ENCODE measurements at regions not wholly inside any gene's neighbourhood (a gene's known extent, or its start where the extent isn't known, plus 50 kb on each side); places are given as distances from the start of the nearest gene placed in this dataset.

- no peak overlapping the region for H3K4me3 ChIP-seq (ENCODE audit: low read depth, low read length)
- no peak for TF ChIP-seq CTCF (IDR thresholded peaks at IDR 0.05; ENCODE audit: insufficient read depth, low read depth, low read length, missing control alignments)
- no peak for DNase-seq (ENCODE audit: low read depth)
These were observed 324.1 kb downstream of the HAPSTR1 start for GRCh38 chr16:9415545-9415944.

GRCh38 chr16:9417898-9418297 lies 326.5 kb downstream of the HAPSTR1 start:
- TF ChIP-seq CTCF (IDR thresholded peaks at IDR 0.05; ENCODE audit: insufficient read depth, low read depth, low read length, missing control alignments) = no peak
- no peak for DNase-seq (ENCODE audit: low read depth)
- no peak overlapping the region for H3K4me3 ChIP-seq (ENCODE audit: low read depth, low read length)

- H3K4me3 ChIP-seq (ENCODE audit: low read depth, low read length) = no peak overlapping the region
- no peak for DNase-seq (ENCODE audit: low read depth)
- no peak for TF ChIP-seq CTCF (IDR thresholded peaks at IDR 0.05; ENCODE audit: insufficient read depth, low read depth, low read length, missing control alignments)
These were observed 327.7 kb downstream of the HAPSTR1 start for GRCh38 chr16:9419161-9419560.

- no peak overlapping the region for H3K4me3 ChIP-seq (ENCODE audit: low read depth, low read length)
- no peak for TF ChIP-seq CTCF (IDR thresholded peaks at IDR 0.05; ENCODE audit: insufficient read depth, low read depth, low read length, missing control alignments)
- DNase-seq (ENCODE audit: low read depth) = no peak
These were observed 331.5 kb downstream of the HAPSTR1 start for GRCh38 chr16:9422762-9423513.

- TF ChIP-seq CTCF (IDR thresholded peaks at IDR 0.05; ENCODE audit: insufficient read depth, low read depth, low read length, missing control alignments) = no peak
- no peak for DNase-seq (ENCODE audit: low read depth)
- H3K4me3 ChIP-seq (ENCODE audit: low read depth, low read length) = no peak overlapping the region
These were observed 333.8 kb downstream of the HAPSTR1 start for GRCh38 chr16:9425236-9425635.

- H3K4me3 ChIP-seq (ENCODE audit: low read depth, low read length) = no peak overlapping the region
- TF ChIP-seq CTCF (IDR thresholded peaks at IDR 0.05; ENCODE audit: insufficient read depth, low read depth, low read length, missing control alignments) = no peak
- DNase-seq (ENCODE audit: low read depth) = no peak
These were observed 337.0 kb downstream of the HAPSTR1 start for GRCh38 chr16:9428355-9429005.
